Superior temporal gyrus (tissue), 1 donor: ENCODE measurements at regions not wholly inside any gene's neighbourhood (a gene's known extent, or its start where the extent isn't known, plus 50 kb on each side); places are given as distances from the start of the nearest gene placed in this dataset.

Experiments
- DNase-seq: peaks from one replicate; pipeline ENCODE4 v3.0.0-alpha.2; 2016; ENCODE audit errors: extremely low spot score

DNA sequence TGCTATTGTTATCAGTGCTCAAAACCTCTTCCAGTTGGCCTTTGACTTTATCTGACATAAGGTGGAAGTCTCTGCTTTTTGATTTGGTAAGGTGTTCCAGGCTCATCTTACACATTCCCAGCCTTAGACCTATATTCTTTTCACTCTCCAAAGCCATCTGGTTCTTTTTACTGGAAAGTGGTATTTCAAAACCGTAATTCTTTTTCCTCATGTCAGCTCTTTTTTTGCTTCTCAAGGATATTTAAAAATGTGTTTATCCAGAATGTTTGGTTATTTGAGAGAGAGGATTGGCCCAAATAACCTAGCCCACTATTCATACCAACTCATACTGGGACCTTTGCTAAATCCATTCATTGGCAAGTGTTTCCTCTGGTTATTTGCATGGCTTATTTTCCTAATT lies 411.2 kb upstream of the PIK3C3 start:
- DNase-seq, result no peak

GRCh38 chr18:41540237-41540871 lies 414.7 kb upstream of the PIK3C3 start:
- DNase-seq, result no peak

GRCh38 chr18:41538751-41539150 lies 416.3 kb upstream of the PIK3C3 start:
- DNase-seq, result no peak

- no peak for DNase-seq
Measured at GRCh38 chr18:41537666-41538065, 417.4 kb upstream of the PIK3C3 start.

DNA sequence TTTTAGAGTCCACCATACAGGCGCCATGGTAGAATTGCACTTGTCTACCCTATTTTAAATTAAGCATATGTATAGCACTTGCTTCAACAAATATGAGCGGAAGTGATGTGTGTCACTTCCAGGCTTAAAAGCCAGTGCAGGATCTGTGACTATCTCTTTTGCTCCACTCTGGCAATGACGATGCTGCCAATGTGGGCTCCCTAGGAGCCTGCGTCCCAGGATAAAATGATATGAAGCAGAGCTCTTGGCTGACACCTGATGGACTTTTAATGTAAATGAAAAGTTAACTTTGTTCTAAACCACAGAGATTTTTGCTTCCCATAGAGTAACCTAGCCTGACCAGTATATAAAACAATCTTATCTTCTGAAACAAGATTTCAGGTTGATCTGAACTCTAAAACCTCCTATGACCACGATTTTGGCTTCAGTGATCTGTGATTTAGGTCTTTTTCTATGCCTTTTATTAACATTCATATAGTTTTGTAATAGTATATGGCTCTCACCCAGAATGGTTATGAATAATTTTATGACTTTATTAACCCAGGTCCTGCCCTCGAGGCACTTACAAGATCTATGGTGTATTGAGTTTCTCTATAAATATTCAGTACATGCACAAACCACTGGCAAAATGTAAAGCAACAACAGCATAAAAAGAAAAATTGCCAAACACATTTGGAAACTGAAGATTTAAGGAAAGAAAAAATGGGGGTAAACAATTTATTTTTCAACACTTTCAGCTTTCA lies 422.5 kb upstream of the PIK3C3 start:
- DNase-seq, result no peak

DNA sequence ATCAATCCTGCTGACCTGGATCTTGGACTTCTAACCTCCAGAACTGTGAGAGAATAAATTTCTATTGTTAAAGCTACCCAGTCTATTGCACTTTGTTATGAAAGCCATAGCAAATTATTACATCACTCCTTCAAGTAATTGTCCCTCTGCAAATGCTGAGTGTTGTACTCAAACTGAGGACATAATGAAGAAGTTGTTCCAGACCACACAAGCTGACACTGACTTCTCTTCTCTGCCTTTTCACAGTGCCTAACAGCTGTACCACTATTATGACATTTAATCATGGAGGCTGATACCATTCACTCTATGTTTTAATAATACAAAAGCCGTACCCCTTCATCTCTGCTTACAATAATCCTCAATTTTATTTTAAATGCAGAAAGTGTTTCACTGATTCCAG lies 424.1 kb upstream of the PIK3C3 start:
- DNase-seq, result no peak

- no peak for DNase-seq
Measured at GRCh38 chr18:41529093-41529492, 425.9 kb upstream of the PIK3C3 start.

GRCh38 chr18:41526054-41526453 lies 429.0 kb upstream of the PIK3C3 start:
- no peak for DNase-seq

- no peak for DNase-seq
Measured at GRCh38 chr18:41524674-41525470, 430.2 kb upstream of the PIK3C3 start.

GRCh38 chr18:41517142-41517541 lies 437.9 kb upstream of the PIK3C3 start:
- no peak for DNase-seq

- no peak for DNase-seq
Measured at GRCh38 chr18:41513438-41513837, 441.6 kb upstream of the PIK3C3 start.

- DNase-seq, result no peak
Measured at GRCh38 chr18:41504316-41504715, 450.7 kb upstream of the PIK3C3 start.

DNA sequence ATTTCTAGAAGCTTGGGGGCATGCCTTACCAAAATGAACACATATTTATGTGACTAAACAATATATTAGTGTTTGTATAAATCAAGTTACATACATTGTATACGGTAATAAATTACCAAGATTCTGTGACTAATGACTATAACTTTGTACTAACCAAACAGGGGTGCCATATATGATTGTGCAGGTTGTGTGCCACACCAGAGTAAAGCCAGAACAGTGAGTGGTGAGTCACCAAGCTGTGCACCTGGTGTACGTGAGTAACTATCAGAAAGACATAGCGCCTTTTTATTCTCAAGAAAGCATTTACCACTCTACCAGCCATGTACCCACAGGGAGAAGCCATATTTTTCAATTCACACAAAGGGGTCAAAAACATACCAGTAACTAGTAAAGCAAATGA lies 453.2 kb upstream of the PIK3C3 start:
- no peak for DNase-seq

DNA sequence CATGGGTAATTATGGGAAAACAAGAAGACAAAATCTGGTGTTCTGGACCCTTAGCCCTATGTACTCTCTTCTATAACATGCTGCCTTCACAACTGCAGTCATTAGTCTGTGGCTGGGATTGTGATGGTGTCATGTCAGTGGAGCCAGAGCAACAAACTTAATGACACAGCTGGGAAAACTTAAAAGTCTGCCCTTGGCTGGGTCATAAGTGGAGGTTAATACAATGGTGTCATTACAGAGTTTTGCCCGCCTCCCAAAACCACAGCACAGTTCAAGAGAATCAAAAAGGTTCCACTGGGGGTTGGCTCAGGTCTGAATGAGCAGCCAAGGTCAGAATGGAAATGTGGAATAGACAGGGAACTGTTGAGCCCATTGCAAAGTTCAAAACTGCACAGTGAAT lies 455.7 kb upstream of the PIK3C3 start:
- DNase-seq, result no peak

DNA sequence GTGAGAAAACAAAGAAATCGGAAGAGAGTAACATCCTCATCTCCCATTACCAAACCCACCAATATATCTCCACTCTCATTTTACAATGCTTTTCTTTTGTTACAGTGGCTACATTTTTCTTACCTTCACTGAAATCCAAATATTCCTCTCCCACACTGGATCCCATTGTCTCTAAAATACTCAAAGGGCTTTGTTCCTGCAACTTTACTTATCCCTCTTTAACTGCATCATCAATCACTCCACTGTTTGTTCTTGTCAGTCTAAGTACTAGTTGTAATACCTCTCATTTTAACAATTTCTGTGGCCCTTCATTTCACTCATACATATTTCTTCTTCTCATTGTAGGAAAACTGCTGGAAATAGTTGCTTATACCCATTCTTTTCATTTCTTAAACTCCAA lies 464.2 kb upstream of the PIK3C3 start:
- no peak for DNase-seq

DNA sequence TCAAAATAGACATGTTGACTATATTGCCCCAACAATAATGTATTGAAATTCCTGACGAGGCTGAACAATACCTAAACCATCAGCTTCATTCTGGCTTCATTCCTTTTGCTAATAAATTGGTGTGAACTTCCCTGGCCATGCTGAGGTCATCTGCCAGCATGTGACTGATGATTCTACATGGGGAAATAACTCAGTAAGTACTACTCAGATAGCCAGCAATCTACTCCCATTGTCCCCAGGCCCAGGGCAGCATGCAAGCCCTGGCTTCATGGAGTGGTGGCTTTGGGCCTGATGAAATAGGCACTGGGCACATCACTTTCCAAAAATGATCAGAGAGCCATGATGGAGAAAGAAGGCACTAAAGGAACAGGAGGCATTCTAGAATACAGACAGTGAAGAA lies 468.5 kb upstream of the PIK3C3 start:
- no peak for DNase-seq

DNA sequence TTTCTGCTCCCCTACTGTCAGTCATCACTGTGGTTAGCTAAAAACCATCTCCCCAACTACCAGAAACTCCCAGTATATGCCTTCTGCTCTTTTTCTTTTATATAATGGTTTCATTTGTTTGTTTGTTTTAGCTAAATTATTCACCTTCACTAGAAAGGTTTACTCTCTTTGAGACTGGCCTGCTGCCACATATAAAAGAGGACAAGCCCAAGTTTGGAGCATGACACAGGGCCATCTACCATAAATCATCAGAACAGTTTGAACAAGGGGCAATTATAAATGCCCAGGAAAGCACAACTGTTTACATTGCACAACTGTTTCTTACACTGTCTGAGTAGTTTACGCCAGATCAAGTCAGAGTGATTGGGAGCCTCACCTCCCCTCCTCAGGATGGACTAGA lies 471.0 kb upstream of the PIK3C3 start:
- DNase-seq, result no peak

DNA sequence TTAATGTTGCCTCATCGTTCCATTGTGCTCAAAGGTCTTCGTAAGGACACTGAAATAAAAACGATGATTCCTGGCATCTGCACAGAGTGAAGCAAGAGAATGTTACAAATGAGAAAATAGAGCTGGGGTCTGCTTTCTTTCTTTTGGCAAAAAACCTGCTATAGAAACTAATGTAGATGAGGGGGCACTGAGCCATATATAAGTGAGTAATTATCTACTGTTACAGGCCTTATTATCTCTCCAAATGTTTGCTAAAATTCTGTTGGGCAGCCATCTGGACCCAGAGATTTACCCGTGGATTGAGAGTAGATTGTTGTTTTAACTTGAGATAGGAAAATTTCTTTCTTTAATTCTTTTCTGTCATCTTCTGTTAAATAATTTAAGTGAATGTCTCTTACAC lies 472.5 kb upstream of the PIK3C3 start:
- no peak for DNase-seq

DNA sequence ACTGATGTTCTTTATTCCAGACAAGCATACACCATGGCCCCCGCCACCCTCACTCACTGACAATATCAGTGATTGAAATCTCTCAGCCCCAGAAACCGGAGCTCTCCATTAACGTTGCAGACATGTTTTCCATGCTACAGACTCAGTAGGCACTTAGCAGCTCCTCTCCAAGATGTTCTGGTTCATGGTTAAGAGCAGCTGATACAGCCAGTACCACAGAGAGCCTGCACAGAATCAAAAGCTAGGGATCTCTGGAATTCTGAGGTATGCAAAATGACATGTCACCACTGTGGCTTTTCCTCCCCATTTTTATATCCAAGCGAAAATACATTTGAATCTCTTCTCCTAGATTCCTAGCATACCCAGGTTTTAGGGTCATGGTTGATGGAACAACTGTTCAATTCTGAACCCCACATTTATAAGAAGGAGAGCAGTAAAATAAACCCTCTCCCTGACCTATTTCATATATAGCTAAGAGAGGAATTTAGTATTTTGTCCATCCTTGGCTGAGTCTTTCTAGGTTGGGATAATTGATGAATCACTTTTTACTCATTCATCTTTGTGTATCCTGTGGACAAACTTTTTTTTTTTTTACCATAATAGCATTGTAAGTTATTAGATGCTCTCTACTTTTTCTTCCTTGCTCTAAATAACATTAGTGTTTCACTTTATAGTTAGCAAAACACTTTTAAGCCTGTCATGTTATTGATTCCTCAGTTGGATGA lies 488.4 kb upstream of the PIK3C3 start:
- no peak for DNase-seq

DNA sequence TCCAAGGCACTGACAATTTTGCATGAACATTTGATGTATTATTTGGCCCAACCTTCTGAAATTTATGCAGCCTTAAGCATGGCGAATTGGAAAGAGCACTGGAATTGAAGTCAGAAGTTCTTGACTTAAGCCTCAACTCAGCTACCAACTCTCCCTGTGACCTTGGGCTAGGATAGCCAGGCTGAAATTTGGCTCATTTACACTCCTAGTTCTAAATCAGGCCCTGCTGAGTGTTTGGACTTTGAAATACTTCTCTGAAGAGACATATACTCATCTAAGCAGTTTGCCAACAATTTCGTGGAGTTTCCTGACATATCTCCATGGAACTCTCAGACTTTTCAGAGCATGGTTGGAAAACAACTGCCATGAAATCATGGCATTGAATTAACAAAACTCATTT lies 489.6 kb upstream of the PIK3C3 start:
- no peak for DNase-seq

DNA sequence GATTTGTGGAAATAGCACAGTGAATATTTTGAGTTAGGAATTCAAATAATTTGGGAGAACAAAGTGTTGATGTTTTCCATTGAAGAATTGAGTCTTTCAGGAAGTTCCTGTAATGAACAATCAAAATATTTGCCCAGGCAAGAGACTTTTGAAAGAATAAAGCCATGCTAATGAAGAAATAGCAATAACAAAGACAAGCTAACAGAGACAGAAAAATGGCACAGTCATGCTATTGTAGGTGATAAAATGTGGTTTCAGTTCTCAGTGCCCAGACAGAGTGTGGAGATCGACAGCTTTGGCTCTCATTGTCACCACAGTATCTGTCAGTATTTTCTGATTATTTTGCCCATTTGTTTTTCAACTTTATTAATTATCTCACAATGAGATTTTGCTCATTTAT lies 490.8 kb upstream of the PIK3C3 start:
- DNase-seq, result no peak

DNA sequence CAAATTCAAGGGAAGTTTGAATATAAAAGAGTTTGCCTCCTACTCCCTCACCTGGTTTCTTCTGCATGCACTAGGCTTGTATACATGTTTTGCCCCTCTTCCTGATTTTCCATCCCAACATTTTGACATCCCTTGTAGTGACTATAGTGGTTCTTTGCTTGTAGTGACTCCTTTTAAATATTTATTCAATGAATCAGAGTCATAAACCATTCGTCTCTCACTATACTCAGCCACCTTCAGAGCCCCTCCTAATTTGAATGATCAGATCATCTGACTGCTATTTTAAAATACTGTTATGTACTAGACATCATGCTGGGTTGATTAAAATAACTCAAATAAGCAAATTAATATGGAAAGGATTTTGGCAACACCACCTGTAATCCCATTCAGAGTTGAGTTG lies 492.1 kb upstream of the PIK3C3 start:
- DNase-seq, result no peak
